ENCODE measurements at regions not wholly inside any gene's neighbourhood (a gene's known extent, or its start where the extent isn't known, plus 50 kb on each side); places are given as distances from the start of the nearest gene placed in this dataset.
"Not testable (repeated sequence)": the region's sequence is repeated elsewhere in the genome, so short reads cannot be mapped to it uniquely, and the experiment has no call there.

- DNase-seq = no peak
- intact Hi-C loops (cut with DNase I) = no loop called here
These were observed 149.9 kb downstream of the ARSF start for GRCh38 chrX:3191201-3191600.

GRCh38 chrX:3184176-3184930 lies 143.1 kb downstream of the ARSF start:
- no peak for DNase-seq

GRCh38 chrX:3181846-3182245 lies 140.6 kb downstream of the ARSF start:
- intact Hi-C loops (cut with DNase I) = no loop called here
- no peak for DNase-seq

More at GRCh38 chrX:3184176-3184930, 143.1 kb downstream of the ARSF start:
- intact Hi-C loops (cut with DNase I) = no loop called here

DNA sequence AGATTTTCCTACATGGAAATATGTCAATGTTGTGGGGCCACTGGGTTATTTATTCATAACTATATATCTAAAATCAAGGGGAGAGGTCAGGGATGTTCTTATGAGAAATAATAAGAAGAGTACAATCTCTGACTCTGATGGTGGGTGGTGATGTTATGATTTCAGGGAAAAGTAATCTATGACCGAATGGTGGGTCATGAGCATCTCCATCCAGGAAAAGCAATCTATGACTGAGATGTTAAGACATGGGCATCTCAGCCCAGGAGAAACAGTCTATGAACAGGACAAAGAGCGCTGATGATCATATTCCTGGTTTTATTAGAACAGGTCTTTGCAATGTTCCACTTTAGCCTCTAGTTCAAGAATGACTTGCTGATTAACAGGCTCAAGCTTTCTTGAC lies 137.1 kb downstream of the ARSF start:
- intact Hi-C loops (cut with DNase I) = no loop called here
- no peak for DNase-seq

DNA sequence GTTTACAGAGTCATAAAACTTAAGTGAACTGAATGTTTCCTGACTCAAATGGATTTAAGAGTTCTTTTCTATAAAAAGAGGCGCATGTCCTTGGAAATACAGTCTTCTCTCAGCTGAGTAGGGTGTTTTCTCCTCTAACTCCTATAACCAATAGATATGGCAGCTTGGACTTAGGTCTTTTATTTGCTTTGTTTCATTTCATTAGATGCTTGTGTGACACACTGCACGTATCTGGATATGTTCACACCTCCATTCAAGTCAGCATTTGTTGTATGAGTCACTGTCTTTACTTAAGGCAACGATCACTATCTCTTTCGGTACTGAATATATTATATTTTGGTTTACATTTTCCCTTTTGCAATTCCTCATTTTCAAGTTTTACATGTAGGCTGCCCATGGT lies 136.6 kb downstream of the ARSF start:
- no peak for DNase-seq
- intact Hi-C loops (cut with DNase I) = no loop called here

GRCh38 chrX:3176439-3176820 lies 135.2 kb downstream of the ARSF start:
- intact Hi-C loops (cut with DNase I) = no loop called here
- no peak for DNase-seq

DNA sequence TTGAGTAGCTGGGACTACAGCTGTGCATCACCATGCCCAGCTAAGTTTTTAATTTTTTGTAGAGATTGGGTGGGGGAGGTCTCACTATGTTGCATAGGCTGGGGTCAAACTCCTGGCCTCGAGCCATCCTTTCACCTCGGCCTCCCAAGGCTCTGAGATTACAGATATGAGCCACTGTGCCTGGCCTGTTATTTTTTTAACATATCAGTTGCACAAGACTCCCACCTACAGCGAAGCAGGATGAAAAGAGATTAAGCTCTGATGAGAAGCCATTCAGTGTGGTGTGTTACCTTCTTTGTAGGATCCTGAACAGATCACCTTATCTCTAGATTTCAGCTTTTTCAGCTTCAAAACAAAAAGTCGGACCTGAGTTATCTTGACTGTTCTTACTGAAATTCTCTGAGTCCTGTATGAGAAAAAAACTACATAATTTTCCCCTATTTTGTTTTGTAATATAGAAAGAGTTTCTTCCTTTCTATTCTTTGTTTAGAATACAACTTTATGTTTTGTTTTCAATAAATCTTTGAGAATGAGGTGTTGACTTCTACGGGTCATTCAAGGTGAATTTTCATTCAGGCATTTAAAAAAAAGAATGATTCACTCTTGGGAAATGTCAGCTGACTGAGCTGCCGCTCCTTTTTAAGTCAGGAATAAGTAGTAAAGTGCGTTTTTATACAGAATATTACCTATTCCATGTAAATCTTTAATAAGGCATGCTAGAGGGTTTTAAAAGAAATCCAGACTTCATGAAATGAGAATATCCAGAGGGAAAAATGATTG lies 134.6 kb downstream of the ARSF start:
- intact Hi-C loops (cut with DNase I) = no loop called here
- no peak for DNase-seq

GRCh38 chrX:3172156-3172555 lies 130.9 kb downstream of the ARSF start:
- intact Hi-C loops (cut with DNase I); DNase-seq: not testable (repeated sequence)

- intact Hi-C loops (cut with DNase I) = no loop called here
- DNase-seq = no peak
These were observed 128.2 kb downstream of the ARSF start for GRCh38 chrX:3169421-3169820.

DNA sequence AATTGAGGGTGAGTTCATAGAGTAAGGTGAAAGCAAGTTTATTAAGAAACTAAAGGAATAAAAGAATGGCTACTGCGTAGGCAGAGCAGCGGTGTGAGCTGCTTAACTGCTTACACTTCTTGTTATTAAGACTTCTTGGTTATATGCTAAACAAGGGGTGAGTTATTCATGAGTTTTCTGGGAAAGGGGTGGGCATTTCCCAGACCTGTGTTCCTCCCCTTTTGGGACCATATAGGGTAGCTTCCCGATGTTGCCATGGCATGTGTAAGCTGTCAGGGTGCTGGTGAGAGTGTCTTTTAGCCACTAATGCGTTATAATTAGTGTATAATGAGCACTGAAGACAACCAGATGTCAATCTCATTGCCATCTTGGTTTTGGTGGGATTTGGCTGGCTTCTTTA lies 126.5 kb downstream of the ARSF start:
- DNase-seq = no peak
- intact Hi-C loops (cut with DNase I) = no loop called here

- intact Hi-C loops (cut with DNase I) = no loop called here
- no peak for DNase-seq
These were observed 125.6 kb downstream of the ARSF start for GRCh38 chrX:3166670-3167455.

- DNase-seq = no peak
- intact Hi-C loops (cut with DNase I) = no loop called here
These were observed 124.5 kb downstream of the ARSF start for GRCh38 chrX:3165808-3166207.
